ENCODE measurements at regions not wholly inside any gene's neighbourhood (a gene's known extent, or its start where the extent isn't known, plus 50 kb on each side); places are given as distances from the start of the nearest gene placed in this dataset.

DNA sequence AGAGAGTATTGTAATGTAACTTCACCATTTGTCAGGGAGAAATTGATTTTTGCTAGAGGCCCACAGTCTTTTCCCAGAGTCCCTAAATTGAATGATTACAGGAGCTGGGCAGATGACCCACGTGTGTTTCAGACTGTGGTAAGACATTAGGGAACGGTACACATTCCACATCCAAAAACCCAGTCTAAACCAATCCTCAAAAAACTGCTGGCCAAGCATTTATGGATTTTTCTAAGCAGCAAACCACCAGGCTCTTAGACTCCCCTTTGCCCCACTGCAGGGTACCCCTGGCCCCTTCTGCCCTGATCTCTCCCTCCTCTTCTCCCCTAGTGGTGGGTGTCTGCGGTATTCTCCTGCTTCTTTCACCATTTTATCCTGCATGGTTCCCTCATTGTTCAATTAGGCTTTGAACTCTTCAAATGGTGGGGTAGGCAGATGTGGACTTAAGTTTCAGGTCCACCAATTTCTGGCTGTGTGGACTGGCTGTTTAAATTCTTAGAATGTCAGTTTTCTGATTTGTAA lies 135.5 kb upstream of the SORCS3 start:
- DNase-seq: no peak

DNA sequence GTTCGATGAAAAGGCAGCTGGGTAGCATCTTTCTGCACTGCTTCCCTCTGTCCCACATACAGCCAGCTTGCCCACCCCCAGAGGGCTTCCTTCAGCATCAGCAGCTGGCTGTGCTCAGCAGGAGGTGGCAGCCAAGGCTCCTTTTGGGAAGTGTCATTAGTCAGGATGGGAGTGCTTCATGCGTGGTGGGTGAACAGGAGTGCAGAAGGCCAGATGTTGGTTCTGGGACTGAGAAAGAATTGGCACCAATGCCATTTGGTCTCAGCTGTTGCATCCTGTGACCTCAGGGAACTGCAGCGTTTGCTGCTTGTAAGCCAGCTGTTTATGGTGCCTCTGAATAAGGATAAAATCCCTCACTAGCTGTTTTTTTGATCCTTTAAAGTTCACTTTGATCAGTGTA lies 131.1 kb upstream of the SORCS3 start:
- no peak for DNase-seq

DNA sequence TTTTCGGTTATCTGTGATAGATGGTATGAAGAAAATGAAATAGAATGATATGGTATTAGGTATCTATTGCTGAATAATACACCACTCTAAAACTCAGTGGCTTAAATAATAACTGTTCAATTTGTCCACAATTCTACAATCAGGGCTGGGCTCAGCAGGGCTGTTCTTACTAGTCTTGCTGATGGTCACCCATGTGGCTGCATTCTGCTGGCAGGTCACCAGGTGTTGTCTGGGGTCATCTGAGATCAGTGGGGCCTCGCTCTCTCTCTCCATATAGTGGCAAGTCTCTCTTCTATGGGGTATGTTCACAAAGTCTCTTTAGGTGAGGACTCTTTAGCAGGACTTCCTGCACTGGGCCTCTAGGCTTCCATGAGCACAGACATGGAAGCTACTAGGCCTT lies 130.4 kb upstream of the SORCS3 start:
- no peak for DNase-seq

DNA sequence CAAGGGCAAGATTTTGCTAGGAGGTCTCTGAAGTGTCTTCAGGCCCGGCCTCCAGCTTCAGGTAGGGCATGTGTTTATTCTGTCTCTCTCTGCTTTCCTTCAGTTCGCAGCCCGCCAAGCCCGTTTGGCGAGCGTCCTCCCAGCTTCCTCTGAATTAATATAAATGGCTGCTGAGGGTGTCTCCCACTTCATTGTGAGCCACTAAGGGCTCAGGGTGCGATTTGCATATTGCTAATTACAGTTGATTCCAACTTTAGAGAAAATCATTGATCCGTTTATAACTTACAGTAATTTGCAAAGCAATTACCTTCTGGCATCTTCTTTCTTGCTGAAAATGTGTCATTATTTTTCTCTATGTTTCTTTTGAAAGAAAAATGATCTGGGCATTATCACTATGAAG lies 128.3 kb upstream of the SORCS3 start:
- no peak for DNase-seq

DNA sequence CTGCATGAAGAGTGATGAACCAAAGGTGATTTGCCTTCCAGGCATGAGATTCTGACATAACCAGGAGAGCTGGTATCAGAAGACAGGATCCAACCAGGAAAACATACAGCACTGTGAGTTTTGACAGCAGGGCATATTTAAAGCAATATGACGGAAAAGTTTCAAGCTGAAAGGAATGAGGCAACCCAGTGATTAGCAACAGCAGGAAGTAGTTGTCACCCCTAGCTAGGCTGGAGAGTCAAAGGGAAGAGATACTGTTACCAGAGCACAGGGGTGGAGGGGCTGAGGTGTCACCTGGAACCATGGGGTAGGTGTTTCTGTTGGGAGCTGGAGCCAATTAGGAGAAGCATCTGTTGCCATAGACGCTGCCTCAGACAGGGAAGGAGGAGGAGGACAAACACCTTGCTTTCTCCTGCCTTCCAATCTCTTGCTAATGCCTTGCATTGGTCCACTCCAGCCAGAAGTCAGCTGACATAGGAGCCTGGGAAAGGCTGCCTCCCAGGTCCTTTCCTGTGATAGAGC lies 125.4 kb upstream of the SORCS3 start:
- no peak for DNase-seq

DNA sequence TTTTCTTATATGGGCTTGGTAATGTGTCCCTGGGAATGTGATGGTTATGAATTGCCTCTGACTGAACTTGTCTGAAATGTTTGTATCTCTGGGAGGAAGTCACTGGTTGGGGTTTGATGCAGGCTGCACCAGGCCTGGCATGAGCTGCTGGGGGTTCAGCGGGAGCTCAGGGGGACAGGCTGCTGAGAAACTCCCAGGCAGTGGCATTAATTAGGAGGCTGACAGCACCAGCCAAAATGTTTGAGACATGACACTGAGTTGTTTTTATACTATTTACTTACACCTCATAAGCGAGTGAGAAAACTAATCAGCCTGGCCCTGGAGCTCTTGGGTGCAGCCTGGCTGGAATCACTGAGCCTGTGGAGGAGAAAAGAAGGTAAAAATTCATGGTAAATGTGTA lies 124.1 kb upstream of the SORCS3 start:
- DNase-seq: no peak

DNA sequence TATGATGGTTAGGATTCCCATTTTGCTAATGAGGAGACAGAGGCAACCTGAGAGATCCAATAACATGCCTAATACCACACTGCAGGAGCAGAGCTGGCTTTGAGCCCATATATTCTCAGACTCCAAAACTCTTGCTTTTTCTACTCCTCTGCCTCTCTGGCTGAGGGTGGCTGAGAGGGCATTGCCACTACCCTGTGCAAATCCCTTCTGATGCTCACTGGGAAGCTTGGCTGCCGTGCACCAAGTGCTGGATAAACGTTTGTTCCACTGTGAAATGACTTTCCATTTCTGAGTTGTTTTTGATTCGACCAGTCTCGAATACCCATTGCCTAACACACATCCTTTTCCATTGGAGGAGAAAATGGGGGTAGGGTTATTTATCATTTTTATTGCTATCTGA lies 123.1 kb upstream of the SORCS3 start:
- DNase-seq: no peak

DNA sequence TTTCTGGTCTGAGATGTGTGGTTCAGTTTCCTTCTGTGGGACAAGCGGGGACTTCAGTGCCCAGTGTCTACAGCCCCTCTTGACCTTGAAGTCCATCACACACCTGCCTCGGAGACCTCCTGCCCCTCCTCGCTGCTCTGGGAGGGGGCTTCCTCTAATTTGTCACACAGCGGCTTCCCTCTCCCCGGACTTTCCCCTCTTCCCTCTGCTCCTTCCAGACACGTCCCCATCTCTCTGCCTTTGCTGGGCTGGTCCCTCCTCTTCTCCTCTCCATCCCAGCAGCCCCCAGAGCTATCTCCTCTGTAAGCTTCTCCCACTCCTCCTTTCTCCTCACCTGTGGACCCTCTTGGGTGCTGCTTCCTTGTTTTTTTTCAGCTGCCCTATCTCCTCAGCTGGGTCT lies 122.2 kb upstream of the SORCS3 start:
- no peak for DNase-seq

DNA sequence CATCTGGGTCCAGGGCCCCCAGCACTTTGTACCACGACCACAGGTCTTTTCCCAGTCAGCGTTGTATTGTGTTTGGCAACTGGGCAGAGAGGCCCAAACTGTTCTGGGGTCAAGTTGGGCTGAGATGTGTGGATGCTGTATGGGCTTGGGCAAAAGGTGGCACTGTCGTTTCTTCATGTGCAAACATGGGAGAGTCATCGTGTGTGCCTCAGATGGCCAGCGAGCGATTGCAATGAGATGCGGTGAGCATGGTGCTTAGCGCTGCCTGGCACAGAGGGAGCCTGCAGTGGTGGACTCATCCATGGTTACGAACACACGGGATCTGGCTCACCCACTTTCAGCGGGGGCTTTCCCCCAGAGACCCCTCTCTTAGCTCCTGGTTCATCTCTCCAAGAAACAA lies 120.4 kb upstream of the SORCS3 start:
- no peak for DNase-seq

DNA sequence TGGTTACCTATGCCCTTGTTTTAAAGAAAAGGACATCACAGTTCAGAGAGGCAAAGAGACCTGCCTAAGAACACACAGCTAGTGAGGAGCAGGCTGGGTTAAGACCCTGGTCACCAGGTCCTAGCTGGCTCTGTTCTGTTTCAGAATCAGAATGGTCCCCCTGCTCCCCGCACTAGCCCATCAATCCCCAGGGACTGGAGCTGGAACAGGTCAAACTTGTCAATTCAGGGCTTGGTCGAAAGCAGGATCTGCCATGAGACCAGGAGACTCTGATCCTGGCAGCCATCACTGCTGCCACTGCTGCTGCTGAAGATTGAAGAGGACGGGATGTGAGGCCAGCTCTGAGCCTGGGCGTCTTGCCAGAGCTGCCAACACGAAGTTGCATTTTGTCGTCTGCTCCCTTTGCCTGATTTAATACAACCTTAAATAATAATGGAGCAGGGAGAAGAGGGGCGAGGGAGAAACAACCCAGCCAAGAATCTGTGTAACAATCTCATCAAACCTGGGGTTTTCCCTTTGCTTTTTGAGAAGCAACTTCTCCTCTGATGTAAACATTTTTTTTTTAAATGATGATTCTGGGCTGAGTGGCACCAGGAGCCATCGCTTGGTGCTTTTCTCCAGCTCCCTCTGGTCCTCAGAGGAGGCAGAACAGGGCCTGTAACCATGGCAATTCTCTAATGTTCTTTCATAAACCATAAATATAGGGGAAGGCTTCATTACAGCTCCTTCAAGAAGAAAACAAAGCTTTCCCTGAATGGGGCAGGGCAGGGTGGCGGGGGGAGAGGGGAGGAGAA lies 119.0 kb upstream of the SORCS3 start:
- no peak for DNase-seq

DNA sequence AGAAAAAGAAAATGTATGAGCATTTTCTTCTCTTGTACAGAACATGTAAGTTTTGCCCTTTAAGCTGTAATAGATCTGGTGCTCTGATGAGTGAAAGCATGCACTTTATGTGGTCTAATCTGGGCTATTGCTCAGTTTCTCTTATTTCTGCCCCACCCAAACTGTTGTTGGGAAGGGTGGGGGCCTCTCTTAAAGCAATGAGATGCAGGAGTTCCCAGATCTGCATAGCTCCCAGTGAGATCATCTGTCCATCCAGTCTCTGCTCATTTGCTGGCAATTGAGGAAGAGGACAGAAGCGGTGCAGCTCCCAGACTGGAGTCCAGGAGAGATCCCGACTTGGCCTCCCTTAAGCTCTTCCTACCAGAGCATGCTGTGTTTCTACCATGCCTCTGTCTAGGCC lies 114.9 kb upstream of the SORCS3 start:
- no peak for DNase-seq

DNA sequence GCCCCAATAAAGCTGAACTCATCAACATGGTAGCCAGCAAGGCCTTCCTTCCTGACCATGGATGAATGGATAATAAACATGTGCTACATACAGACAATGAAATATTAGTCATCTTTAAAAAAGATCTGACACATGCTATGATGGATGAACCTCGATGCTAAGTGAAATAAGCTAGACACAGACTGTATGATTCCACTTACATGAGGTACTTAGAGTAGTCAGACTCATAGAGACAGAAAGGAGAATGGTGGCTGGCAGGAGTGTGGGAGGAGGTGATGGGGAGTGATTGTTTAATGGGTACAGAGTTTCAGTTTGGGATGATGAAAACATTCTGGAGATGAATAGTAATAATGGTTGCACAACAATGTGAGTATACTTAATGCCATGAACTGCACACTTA lies 114.1 kb upstream of the SORCS3 start:
- no peak for DNase-seq

DNA sequence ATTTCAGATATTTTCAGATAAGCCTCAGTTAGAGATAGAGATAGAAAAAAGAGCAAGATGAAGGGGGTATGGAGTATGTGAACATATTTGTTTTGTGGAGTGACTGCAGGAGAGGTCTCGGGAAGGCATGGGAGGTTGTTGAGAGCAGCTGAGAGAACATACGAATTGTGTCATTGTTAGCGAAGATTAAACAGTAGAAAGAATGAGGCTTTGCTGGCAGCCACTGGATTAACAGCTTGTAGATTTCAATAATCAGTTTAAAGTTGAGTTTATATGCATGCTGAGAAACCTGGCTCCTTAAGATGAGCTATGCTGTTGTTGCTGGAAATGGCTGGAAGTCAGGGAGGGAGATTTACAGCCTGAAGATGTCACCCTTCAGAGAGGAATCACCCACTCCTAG lies 100.9 kb upstream of the SORCS3 start:
- DNase-seq: no peak

DNA sequence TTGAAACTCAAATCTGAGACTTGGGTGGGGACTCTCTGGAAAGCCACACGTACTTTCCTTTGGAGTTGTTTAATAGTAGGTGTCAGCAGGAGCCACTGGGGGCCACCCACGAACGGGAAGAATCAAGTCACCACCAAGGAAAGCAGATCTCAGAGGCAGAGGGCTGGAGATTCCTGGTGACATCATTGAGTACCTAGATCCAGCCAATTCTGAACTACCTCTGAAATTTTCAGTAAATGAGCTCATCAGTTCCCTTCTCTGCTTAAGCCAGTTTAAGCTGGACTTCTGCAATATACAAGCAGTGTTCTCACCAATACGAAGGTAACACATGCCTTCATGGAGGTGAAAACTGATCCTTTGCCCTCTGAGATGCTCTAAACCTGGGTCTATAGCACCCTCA lies 99.3 kb upstream of the SORCS3 start:
- DNase-seq: no peak

DNA sequence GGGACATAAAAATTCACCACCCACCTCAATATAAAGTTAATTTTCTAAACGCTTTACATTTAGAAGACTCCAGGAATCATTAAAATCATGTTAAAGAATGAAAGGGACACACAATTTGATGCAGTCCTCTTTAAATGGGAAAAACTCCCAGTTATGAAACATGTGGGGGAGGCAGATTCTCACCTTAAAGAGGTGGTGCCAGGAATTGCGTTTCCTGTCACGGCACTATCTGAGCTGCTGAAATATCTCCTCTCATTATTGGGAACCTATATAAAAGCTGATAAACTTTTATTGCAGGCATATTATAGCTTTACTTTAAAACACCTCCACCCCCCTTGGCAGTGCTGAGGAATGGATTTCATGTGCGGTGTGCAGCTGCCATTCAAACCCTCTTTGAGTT lies 94.8 kb upstream of the SORCS3 start:
- DNase-seq: no peak

DNA sequence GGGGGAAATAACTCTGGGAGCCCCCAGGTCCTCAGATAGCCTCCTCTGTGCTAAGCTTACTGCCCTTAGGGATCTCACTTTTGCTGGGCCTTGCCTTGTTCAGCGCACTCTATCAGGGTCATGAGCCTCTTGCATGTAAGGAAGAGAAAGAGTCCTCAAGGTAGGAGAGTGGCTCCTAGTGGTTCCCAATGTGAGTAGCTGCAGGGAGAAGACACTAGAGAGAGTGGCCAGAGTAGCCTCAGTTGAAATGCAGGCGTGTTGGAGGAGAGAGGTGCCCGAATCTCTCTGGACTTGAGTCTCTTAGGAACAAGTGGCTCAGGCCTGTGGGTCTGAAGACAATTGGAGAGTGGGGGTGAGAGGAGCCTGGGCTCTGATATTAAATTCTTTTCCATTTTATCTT lies 94.3 kb upstream of the SORCS3 start:
- DNase-seq: no peak

DNA sequence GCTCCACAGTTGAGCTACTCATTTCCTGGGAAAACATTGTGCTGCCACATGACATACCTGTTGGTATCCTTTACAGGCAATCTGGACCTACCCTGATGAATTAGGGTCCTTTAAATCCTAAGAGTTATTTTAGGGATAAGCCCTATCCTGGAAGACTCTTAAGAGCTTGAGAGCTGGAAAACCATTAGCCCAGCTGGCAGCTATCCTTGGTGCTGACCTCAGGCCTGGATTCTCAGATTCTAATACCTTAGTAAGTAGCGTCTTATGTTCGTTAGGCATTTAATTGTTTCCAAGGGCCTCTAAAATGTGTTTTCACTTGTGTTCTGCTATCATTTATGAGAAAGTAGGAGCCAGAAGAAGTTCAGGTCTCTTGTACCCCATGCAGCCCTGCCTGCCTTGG lies 93.0 kb upstream of the SORCS3 start:
- no peak for DNase-seq

DNA sequence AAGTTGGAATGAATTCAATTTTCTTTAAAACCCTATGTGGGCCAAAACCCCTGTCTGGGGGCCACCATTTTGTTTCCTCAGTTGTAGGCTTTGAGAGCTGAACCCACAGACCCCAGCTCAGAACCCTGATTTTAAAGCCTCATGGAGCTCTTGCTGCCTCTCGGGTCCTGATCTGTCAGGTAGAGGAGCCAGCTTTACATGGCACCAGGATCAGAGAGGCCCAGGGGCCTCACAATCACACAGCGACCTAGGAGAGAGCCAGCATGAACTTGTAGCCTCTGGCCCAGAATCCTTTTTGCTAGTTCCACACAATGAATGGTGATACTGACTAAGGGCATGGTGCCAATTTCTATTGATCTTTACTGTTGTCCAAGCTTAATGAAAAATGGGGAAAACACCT lies 84.3 kb upstream of the SORCS3 start:
- no peak for DNase-seq

DNA sequence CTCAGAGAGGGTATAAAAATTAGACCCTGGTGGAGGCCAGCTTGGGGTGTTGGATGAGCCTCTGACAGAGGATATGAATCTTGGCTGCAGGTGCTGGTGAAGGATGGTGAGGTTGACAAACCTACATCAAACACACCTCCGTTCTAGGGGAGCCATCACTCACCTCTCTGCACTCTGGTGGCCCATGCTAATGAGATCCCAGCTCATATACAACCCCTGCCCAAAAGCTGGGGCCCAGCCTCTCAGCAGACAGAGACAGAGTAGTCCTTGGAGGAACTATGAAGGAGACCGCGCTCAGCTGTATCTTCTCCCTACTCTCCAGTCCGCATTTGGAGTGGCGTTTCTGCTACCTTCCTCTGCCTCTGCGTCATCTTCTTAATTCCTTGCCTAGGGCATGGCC lies 83.1 kb upstream of the SORCS3 start:
- no peak for DNase-seq

DNA sequence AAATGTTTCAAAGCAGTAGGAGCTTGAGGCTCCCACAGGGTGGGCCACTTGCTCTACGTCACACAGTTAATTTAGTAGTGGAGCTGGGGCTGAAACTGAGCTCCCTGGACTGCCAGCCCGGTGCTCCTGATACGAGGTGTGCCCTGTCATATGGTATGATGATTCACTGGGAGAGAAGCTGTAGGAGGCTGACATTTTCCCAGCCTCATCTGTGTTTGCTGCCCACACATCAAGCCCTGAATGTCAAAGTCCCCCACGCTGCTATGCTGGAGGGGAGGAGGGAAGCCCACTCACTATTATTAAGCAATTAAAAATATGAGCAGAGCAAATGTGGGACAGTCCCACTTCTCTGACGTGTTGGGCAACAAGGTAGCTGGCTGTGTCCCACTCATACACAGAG lies 81.2 kb upstream of the SORCS3 start:
- no peak for DNase-seq

DNA sequence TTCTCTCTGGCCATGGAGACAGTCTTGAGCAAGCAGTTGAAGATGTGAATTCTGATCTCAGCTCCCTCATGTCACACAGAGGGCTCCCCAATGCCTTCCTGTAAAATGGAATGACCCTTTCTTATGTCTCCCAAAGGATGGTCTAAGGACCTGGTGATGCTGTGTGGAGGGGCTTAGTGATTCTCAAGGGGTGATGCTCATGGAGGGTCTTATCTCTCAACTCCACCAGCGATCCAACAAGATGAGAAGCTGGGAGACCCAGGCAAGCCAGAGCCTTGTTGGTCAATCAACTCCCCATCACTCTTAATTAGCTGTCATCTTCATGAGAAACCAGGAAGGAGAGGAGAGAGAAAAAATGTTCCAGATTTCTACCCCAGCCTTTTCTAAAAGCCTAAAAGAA lies 78.0 kb upstream of the SORCS3 start:
- DNase-seq: no peak

DNA sequence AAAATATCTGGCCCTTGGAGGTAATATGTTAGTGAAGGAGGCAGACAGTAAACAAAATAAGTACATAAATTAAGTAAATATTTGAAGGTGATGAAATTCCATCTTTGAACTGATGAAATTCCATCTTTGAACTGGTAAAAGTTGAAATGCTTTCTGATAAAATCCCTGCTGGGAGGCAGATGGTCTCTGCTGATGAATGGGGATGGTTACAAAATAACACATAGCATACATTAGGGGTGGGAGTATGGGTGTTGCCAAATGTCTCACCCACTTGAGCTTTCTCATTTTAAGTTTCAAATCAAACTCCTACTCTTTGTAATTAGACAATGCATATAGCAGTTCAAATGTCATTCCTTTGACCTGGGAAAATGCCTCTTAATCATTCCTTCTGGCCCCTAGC lies 77.5 kb upstream of the SORCS3 start:
- no peak for DNase-seq

DNA sequence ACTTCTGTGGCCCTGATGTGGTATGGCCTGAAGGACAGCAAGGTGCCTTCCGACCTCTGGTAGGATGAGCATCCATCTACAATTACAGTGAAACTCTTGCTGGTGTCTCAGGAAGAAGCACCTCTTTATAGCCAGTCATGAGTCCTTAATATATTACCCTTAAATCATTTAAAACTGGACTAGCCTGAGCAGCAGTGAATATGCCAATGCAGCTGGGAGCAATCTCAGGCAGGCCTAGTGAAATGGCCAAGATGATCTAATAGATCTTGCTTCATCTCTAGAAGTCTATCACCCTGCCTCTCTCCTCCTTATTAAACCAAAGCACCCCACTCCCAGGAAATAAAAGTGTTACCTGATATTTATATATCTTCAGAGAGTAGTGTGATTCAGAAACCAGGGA lies 66.7 kb upstream of the SORCS3 start:
- DNase-seq: no peak

DNA sequence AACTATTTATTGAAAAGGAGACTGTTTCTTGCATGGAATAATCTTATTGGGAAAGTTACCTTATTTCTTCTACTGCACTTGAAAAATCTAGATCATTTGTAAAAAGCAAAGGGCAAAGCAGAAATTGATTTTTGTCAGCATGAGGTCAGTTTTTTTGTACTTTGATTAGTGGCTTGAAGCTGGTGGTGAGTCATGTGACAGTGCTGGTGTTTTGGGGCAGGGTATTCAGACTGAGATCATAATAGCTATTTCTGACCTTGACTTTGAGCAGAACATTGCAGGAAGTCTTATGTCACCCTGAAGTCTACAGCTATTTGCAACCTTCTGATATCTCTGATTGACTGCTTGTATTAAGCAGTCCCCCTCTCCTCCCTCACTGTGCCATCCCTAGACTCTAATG lies 66.3 kb upstream of the SORCS3 start:
- no peak for DNase-seq

DNA sequence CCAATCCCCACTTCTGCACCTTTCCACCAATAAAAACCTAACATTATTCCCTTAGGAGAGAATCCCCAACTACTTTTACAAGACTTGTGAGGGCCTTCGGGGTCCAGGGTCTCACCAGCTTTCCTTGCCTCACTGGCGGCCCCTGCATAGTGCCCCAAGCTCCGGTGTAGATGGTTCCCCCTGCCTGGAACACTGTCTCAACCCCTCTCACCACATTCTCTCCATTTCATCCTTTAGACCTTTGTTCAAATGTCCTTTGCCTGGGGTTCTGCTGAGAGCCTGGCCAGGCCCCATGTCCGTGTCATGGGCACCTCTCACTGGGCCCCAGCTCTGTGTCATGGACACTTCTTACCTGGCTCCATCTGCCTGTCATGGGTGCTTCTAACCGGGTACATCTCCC lies 64.5 kb upstream of the SORCS3 start:
- no peak for DNase-seq

All from stimulated activated CD4-positive, alpha-beta T cell treated with anti-CD3 and anti-CD28 coated beads, Interleukin-4, amount 100 ng/mL, for 1 hour (primary cell).